GM12878 (cell line): ENCODE measurements at regions not wholly inside any gene's neighbourhood (a gene's known extent, or its start where the extent isn't known, plus 50 kb on each side); places are given as distances from the start of the nearest gene placed in this dataset.

Source experiments
- CREB1 ChIP-seq: IDR thresholded peaks from 2 replicates; pipeline ENCODE4 v1.6.1; 2012; ENCODE audit warnings: low read depth, mild to moderate bottlenecking, inconsistent platforms
- EP300 ChIP-seq, 2 experiments: fragments of 150-350 bp in 1 of 2; IDR thresholded peaks; 2 replicates each; pipeline ENCODE4 v1.6.1; 2011 to 2012; ENCODE audit warnings: low read depth in 2 of 2, low read length in 2 of 2, borderline replicate concordance in 1 of 2, improper control_type of control experiment in 1 of 2, inconsistent platforms in 1 of 2; ENCODE audit not compliant: control insufficient read depth in 1 of 2
- HDAC6 ChIP-seq: fragments of 200-600 bp; sonication (generic); IDR thresholded peaks from one replicate; pipeline ENCODE4 v1.8.0; 2017; ENCODE audit warnings: antibody characterized with exemption; ENCODE audit not compliant: unreplicated experiment
- JUND ChIP-seq: IDR thresholded peaks from 2 replicates; pipeline ENCODE4 v1.6.1; 2012; ENCODE audit warnings: low read depth, mild to moderate bottlenecking, low read length, improper control_type of control experiment, moderate library complexity
- PML ChIP-seq: IDR thresholded peaks from 2 replicates; pipeline ENCODE4 v1.6.1; 2012; ENCODE audit warnings: low read length, inconsistent platforms
- RFX5 ChIP-seq: IDR thresholded peaks from 2 replicates; pipeline ENCODE4 v1.6.1; 2011; ENCODE audit warnings: low read depth, low read length, improper control_type of control experiment
- SMAD5 ChIP-seq: IDR thresholded peaks from 2 replicates; pipeline ENCODE4 v1.6.1; 2016; ENCODE audit warnings: antibody characterized with exemption, low read depth
- ZBTB11 ChIP-seq: fragments of 450-650 bp; formaldehyde crosslinking; IDR thresholded peaks from 2 replicates; pipeline ENCODE4 v1.5.0; 2022; ENCODE audit warnings: mild to moderate bottlenecking, missing genetic modification characterization
- TF ChIP-seq, protein P1 (sequence below): fragments of 450-650 bp; IDR thresholded peaks from 2 replicates; pipeline ENCODE4 v1.6.1; 2016; ENCODE audit warnings: mild to moderate bottlenecking, moderate library complexity, borderline replicate concordance
- TF ChIP-seq, protein P2 (sequence below): fragments of 450-650 bp; IDR thresholded peaks from 2 replicates; pipeline ENCODE4 v1.6.1; 2017; ENCODE audit warnings: borderline replicate concordance

DNA sequence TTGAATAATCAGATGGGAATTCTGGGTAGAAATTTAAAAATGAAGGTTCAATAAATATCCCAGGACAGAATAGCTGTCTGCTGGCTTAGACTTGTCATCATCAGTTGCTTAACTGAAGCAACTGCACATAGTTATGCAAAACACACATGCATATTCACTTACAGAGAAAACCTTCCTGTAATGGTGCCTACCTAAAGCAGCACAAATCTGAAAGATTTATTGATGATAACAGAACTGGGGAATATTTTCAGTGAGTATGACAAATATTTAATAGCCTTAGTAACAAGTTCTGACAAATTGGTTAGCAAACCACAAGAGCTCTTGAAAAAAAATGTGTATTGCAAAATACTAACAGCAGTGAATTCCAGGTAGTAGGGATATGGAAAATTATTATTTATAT lies 606.8 kb upstream of the BOD1L1 start (continued):
- TF ChIP-seq, protein P1, sequence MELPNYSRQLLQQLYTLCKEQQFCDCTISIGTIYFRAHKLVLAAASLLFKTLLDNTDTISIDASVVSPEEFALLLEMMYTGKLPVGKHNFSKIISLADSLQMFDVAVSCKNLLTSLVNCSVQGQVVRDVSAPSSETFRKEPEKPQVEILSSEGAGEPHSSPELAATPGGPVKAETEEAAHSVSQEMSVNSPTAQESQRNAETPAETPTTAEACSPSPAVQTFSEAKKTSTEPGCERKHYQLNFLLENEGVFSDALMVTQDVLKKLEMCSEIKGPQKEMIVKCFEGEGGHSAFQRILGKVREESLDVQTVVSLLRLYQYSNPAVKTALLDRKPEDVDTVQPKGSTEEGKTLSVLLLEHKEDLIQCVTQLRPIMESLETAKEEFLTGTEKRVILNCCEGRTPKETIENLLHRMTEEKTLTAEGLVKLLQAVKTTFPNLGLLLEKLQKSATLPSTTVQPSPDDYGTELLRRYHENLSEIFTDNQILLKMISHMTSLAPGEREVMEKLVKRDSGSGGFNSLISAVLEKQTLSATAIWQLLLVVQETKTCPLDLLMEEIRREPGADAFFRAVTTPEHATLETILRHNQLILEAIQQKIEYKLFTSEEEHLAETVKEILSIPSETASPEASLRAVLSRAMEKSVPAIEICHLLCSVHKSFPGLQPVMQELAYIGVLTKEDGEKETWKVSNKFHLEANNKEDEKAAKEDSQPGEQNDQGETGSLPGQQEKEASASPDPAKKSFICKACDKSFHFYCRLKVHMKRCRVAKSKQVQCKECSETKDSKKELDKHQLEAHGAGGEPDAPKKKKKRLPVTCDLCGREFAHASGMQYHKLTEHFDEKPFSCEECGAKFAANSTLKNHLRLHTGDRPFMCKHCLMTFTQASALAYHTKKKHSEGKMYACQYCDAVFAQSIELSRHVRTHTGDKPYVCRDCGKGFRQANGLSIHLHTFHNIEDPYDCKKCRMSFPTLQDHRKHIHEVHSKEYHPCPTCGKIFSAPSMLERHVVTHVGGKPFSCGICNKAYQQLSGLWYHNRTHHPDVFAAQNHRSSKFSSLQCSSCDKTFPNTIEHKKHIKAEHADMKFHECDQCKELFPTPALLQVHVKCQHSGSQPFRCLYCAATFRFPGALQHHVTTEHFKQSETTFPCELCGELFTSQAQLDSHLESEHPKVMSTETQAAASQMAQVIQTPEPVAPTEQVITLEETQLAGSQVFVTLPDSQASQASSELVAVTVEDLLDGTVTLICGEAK = no peak
- TF ChIP-seq EP300 (IDR thresholded peaks at IDR 0.05; ENCODE audit: borderline replicate concordance in 1 of 2, control insufficient read depth in 1 of 2, low read depth in 2 of 2, low read length in 2 of 2) (no peak), CREB1 (no peak), ZBTB11 (CRISPR knock-in tag) (no peak), SMAD5 (no peak), PML (no peak), JUND (no peak), HDAC6 (no peak), RFX5 (no peak)
- TF ChIP-seq, protein P2, sequence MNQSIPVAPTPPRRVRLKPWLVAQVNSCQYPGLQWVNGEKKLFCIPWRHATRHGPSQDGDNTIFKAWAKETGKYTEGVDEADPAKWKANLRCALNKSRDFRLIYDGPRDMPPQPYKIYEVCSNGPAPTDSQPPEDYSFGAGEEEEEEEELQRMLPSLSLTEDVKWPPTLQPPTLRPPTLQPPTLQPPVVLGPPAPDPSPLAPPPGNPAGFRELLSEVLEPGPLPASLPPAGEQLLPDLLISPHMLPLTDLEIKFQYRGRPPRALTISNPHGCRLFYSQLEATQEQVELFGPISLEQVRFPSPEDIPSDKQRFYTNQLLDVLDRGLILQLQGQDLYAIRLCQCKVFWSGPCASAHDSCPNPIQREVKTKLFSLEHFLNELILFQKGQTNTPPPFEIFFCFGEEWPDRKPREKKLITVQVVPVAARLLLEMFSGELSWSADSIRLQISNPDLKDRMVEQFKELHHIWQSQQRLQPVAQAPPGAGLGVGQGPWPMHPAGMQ = no peak
- TF ChIP-seq, all 136 proteins: peak for 0
